ENCODE measurements at regions not wholly inside any gene's neighbourhood (a gene's known extent, or its start where the extent isn't known, plus 50 kb on each side); places are given as distances from the start of the nearest gene placed in this dataset.

DNA sequence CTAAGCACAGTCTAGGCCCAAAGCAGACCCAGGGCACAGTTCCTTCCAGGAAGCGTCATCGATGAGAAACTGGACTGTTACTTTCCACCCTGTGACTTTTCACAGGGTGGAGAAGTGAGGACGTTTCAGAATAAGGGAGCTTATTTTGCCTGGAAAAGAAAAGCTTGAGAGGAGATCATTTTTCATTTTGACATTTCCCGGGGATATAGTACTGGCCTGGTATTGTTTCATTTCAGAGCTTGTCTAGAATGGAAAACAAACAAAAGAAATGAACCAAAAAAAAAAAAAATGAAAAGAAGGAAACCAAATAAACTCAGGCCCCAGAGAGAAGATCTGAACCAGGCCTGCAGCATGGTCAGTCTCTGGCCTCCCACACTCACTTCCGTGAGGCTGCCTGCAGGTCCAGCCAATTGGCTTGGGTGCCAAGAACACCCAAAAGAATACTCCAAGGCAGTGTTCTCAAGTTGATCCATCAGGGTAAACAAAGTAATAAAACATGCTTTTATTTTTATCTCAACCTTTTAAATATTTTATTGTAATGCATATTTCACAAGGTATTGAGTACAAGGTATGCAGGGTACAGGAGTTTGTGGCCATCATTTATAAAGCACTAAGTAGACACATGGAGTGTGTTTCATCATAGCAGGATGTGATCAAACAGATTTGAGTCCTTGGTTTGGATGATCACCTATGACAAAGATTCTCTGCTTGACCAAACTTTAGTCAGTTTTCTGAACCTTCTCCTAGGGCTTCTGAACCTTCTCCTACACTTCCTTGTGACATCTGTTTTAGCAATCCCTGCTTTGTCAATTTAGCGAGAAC lies 176.9 kb upstream of the GGTLC1 start:
- peak; percentile 57 for DNase-seq

DNA sequence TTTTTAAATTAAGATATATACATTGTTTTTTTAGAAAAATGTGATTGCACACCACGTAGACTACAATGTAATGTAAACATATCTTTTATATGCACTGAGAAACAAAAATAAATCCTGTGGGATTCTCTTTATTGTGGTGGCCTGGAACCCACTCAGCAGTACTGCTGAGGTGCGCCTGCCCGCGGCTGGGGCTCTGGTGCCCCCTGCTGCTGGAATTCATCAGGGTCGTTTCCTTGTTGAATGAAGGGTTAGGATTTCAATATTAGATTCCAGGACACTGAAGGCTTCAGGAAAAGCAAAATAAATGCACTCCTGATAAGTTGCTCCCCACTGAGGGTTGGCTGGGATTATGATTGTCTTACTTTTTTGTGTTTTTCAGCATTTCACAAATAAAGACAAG lies 175.8 kb upstream of the GGTLC1 start:
- DNase-seq: no peak

DNA sequence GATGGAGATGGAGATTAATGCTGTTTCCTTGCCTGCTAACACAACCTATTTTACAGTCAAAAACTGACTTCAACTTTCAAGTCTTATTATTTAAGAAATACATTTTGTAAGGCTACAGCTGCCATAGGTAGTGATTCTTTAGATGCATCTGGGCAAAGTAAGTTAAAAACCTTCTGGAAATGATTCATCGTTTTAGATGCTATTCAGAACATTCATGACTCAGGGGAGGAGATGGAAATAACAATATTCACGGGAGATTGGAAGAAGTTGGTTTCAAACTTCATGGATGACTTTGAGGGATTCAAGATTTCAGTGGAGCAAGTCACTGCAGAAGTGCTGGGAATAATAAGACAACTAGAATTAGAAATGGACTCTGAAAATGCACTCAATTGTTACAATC lies 174.9 kb upstream of the GGTLC1 start:
- DNase-seq: no peak

DNA sequence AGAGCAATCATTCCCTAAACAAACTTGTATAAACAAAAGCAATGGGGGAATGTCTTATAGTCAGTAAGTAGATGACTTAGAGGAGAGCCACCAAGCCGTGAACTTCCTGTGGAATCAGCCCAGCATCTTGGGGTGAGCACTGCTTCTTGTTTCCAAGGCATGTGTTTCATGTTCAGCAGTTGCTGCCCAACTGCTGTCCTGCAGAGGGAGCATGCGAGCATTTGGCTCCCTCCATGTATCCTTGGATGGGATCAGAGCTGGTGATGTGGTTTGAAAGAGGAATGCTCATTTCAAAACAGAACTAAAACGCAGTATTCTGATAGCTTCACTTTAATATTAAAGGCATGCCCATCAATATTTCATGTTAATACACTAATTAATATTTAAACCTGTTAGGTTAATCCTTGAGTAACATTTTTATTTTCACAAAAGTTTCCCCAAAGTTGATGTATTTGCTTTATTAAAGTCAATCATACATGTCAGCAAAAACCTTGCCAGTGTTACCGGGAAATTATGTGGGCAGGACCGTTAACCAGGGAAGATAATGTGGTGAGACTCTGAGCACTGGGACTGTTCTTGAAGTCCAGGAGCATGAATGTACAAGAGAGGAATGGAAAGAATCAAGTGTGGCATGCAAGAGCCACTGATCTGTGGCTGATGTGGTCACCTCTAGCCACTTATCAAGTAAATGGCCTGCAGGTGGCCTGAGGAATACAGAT lies 172.1 kb upstream of the GGTLC1 start:
- peak; percentile 37 for DNase-seq

DNA sequence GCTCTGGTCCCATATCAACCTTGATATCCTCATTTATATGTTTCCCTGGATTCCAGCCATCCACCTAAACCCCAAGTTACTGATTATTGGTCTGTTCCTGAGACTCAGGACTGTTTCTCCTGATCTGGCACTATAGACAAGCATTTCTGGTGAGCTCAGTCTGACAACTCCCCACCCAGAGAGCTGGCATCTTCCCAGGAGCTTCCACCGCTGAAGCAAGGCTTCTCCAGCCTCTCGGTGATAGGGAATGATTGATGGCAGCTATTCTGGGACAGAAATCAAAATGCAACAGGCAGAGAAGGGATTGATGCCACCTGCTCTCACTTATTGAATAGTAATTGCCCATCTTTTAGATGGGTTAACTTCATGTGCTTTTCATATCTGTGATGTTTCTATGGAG lies 169.7 kb upstream of the GGTLC1 start:
- peak; percentile 87 for DNase-seq

DNA sequence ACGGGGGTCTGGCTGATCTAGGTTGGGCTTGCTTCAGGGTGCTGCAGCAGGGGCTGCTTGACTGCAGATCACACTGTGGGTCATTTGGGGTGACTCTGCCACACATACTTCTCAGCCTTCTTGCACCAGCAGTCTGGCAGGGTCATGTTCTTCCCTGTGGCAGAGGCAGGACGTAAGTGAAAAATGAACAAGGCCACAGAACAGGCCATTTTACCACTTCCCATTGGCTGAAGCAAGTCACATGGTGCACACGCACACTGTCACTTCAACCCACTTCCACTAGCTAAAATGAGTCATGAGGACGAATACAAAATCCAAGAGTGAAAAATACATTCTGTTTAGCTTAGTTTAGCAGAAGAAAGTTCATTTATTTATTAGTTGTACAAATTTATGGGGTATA lies 168.6 kb upstream of the GGTLC1 start:
- DNase-seq: no peak

DNA sequence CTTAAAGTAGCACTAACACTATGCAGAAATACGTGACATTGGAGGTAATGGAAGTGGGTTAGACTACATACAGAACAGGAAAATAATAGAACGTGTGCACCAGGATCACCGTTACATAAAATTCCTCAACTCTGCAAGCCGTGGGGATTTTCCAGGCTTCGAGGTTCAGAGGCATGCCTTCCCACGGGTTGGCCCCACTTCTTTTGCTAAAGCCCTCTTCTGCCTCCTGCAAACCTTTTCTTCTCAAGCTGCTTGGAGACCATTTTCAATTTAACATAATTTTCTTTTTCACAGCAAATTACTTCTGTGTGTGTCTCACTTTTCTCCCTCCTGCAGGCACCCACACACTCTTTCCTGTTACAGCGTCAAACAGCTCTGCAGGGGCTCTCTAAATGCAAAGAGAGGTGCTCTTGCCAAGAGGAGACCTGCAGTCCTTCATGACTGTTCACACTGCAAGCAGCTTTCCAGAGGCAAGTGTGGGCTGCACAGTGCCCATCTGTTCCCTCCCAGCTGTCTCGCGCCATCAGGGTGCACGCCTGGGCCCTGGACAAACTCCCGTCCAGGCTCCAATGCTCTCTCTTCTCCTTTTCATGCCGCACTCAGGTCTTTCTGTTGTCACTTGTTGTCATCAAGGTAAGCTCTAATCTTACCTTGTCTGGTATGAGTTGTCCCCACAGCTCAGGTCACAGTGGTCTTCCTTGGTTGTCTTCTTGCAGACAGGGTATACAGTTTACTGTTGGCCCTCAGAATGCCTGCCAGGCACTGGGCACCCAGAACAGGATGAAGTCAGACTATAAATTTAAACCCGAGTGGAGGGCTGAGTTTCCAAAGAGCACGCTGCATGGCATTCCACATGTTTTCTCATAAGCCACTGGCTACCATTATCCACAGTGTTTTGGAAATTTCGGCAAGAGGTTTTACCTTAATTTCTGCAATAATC lies 164.8 kb upstream of the GGTLC1 start:
- DNase-seq: peak; percentile 35

DNA sequence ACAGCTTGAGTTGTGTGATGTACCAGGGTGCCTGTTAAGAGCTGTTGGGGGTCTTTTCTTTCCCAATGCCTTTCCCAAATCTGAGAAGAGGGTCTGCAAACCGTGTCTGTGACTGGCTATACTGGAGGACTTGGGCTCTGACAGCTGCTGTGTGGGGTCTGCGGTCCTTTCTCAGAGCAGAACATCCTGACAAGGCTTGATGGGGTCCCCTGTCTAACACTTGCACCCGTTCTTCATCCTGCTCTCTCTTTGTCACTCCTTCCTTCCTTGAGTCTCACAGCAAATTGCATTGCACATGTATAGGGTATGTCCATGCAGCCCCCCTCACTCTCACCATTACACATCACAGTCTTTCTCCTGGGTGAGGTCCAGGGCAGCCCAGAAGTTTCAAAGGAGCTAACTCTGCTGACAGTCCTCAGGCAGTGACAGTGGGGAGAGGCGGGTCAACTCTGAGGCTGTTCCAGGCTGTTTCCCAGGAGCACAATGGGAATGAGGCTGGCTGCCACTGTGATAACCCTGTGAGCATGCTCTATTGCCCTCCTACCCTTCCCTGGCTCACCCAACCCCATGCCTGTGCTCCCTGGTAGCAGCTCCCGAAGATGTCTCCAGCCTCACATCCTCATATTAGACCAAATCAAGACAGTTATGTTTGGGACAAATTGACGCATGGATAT lies 163.2 kb upstream of the GGTLC1 start:
- no peak for DNase-seq

DNA sequence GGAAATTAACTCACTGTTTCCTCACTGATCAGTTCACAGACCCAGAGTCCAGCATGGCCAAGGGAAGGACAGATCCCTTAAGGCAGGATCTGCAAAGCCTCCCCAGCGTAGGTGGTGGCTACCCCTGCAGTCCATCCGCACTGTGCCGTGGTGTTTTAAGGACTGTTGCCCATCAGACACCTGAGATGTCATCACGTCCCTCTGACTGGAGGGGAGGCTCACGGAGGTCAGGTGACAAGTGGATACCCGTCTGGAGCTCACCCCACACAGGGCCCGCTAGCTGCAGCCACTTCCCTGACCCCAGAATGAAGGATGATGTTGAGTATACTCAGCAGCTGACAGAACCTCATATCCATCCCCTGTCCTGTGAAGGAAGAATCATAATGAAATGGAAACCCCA lies 161.8 kb upstream of the GGTLC1 start:
- DNase-seq: no peak

DNA sequence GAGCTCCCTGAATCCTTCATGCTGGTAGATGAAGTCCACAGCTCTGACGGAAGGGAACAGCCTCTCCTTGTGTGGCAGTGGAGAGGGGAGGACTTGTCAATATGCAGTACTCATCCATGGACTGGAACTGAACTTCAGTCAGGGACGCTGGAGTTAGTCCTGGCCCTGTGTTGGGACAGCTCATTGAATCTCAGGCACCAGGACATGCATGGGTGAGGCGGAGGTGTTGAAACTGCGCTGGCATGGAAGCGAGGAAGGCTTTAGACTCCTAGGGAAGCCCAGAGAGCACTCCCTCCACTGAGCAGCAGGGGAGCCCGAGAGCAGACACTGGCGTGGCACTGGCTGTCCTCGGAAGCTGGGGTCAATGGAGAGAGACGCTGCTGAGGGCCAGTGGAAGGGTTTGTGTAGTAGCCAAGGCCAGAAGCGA lies 161.3 kb upstream of the GGTLC1 start:
- DNase-seq: no peak

DNA sequence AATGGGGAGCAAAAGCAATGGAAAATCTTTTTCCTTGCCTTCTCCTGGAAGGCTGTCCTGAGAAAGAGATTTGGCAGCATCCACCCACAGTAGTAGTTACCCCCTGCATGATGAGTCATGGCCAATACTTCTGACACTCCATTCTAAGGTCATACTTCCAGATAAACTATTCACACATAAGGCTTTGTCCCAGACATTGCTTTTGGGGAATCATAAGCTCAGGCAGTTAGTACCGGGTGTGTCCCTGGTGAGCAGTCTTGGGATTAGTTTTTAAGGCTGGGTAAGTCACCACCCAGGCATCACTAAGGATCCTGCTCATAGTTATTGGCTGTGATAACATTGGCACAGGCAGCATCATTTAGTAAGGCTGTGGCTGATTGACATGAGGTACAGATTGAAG lies 160.6 kb upstream of the GGTLC1 start:
- DNase-seq: no peak

DNA sequence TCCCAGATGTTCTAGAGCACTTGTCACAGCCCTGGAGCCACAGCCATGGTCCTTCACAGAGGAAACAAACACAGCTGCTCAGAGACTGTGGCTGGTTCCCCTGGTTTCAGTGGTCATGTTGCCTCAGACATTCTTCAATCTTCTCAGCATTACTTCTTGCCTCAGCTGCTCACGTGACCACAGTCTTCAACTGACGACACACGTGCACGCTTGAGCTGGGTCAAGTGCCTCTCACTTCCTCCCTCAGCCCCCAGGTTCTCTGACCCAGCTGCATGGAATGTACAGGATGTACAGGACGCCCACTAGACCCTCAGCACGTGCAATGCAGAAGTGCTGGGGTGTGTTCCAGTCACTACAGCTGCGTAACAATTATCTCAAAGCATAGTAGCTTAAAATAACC lies 159.8 kb upstream of the GGTLC1 start:
- DNase-seq: no peak

DNA sequence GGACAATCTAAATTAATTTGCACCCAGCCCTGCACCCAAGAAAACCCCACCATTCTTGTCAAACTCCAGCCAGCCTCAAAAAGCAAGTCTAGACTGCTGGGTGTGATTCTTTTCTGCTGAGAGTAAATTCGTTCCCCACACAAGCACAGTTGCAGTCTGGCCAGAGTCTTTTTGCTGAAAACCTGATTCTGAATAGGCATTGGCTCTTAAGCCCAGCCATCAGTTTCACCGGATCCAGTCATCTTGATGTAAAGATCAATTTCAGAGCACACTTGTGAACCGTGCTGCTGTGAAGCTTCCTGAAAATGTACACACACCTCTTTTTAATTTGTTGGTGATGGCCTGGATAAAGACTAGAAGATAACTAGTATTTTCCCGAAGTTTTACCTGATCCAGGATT lies 159.4 kb upstream of the GGTLC1 start:
- DNase-seq: no peak

DNA sequence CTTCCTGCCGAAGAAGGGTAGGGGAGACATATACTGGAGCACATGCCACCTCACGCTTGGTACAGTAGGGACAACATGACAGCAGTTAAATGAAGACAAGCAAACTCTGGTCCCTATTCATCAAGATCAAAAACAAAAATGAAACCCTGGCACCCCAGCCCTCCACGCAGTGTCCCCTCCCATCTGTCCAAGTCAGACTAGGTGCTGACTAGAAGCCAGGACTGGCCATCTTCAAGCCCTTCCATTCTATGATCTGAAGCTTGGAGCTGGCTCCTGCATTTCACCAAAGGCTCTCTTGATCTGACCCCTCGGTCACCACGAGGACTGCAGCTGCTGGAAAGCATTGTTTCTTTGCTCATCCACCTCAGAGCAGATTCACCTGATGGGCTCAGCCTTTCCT lies 158.9 kb upstream of the GGTLC1 start:
- no peak for DNase-seq

DNA sequence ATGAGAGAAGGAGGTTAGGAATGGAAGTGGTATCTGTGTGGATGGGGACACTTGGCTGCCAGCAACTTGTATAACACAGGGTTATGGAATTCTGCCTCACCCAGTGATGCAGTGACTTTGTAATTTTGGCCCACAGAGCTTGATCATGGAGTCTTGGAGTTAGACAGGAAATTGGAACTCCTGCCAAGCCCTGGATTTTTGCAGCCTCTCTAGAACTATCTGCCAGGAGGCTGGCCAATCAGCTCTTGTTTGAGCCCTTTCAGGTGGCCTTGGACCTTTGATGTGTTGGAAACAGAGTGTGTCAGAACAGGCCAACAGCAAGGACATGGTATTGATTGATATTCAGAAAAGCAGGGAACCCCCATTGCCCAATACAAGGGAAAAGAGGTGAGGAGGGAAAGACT lies 157.7 kb upstream of the GGTLC1 start:
- no peak for DNase-seq

DNA sequence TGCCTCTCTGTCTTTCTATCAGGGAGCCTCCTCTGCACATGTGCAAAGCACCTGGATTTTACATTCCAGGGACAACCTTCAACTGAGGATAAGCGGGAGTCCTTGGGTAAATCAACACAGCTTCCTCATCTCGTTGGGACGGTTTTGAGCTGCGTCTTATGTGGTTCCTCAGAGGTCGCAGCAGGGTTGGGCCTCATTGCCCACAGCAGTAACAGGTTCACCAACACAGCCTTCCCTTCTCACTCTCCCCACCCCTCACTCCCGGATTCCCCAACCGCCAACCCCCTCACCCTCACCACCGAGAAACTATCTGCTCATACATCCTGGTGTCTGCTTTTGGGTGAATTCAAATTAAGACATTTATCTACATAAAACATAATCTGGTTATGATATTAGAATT lies 155.8 kb upstream of the GGTLC1 start:
- no peak for DNase-seq

DNA sequence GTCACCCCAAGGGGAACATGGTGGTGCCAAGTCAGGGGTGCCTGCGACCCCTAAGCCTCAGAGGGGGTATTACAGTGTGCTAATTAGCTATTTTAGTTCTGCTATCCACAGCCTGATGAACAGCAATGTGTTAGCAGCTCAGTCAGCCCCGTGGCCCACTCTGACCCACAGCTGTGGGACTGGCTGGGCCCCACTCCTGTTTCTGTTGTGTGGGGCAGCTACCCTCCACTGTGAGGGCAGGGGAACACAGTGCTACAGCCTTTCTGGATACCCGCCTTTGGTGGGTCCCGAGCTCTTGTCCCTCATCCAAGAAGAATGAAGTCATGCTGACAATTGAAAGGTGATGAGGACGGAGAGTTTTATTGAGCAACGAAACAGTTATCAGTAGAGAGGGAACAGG lies 152.5 kb upstream of the GGTLC1 start:
- DNase-seq: no peak

DNA sequence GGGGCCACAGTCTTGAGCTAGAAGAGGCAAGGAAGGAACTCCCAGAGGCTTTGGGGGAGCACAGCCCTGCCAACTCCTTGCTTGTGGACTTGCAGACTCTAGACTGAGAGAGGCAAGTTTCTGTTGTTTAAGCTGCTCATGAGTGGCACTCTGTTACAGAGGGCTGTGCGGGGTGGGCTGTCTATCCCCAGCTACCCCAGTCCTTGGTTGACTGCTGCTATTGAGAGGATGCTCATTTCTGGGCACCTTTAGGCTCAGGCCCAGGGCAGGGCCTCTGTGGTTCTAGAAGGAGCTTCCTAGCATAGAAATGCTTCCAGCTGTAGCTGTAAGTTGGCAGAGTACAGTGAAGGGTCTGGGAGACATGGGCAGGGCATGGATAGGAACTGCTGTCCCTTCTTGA lies 151.3 kb upstream of the GGTLC1 start:
- DNase-seq: no peak

DNA sequence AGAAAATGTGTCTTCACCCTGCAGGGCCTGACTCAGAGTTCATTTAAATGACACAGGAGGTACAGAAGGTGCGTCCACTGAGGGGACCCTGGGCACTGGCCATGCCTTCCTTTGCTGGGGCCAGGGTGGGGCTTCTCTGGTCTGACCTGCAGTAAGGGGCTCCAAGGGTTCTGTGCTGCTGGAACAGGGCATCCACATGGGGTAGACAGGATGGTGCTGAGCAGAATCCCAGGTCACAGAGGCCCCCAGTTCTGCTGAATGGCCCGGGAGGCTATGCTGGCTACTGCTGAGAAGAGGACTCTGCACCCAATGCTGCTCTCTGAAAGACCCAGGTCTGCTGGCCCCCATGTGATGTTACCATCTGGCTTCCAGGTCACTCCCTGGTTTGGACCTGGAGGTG lies 150.4 kb upstream of the GGTLC1 start:
- no peak for DNase-seq

DNA sequence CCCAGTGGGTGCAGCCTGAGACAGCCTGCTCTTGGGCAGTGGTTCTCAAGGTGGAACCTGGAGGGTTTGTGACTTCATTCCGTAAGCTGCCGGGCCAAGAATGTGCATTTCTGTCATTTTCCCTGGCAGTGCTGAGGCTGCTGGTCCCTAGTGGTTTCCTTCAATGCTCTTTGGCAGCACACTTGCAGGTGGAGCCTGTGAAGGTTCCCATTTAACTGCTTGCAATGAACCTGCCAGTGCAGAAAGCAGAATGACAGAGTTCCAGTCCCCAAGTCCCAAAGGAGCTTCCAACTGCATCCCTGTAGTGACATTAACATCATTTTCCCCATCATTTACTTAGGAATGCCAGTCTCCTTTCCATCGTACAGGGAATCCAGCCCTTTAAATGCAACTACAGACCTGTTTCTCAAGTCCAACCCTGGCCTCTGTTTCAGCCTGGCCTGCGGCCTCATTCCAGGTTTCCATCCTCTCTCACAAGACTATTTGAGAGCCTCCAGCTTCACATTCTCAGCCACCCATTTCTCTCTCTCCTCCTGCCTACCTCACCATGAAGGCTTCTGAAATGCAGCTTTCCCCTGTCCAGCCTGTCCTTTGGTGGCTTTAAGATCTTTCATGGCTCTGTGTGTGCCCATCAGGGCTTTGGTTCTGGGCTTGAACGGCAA lies 149.7 kb upstream of the GGTLC1 start:
- DNase-seq: no peak

DNA sequence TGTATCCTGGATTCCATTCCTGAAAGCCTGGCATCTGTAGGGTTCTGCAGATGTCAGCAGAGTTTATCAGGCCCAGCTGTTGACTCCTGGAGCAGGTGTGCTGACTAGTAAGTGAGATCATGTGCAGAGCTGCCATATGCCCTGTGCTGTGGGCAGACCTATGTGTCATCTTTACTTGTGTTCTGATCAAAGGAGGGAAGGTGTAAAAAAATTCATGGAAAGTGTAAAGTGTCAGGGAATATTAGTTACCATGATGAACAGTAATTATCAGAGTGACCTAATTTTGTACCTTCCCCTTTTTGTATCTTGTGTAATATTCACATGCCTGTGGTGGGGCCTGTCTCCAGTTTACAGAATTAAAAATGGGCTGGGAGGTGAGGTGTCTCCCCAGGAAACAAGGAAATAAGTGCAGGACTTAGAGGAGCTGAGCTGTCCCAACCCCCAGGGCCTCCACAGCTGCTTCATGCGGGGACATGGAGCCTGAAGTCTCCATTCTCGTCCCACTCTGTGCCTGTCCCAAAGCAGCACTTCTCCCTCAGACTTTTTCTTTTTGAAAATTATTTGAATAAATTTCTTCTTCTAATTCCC lies 148.2 kb upstream of the GGTLC1 start:
- DNase-seq: peak; percentile 46

DNA sequence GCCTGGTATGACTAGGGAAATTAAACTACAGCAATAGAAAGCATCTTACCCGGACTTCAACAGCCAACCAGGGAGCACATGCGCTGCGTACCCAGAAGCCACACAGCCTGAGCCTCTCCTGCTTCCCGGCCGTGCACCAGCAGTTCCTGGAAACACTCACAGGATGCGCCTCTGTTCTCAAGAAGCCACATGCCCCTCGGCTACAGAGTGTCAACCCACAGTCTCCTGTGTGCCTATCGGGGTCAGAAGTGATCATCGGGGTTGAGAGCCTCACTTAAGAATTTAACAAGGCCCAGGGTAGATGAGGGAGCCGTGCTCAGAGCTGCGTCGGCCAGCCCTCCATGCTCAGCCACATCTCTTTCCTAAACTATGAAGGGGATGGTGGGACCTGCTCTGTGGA lies 147.2 kb upstream of the GGTLC1 start:
- no peak for DNase-seq
